B cell (primary cell): ENCODE measurements at regions not wholly inside any gene's neighbourhood (a gene's known extent, or its start where the extent isn't known, plus 50 kb on each side); places are given as distances from the start of the nearest gene placed in this dataset.

Experiments used
- ATAC-seq: fragments of 200-7000 bp; cut with Tn5 transposase; one replicate; pipeline ENCODE4 v1.10.0; 2021; ENCODE audit warnings: low read depth, mild to moderate bottlenecking, moderate number of reproducible peaks, moderate library complexity
- CTCF ChIA-PET: fragments of 350-600 bp; sonication (Branson Sonifier 250); formaldehyde crosslinking; loops from one replicate; lab custom pipeline; 2021; ENCODE audit warnings: antibody characterized with exemption, inconsistent platforms; lab: Charles Lee
- POLR2A ChIA-PET: fragments of 350-600 bp; sonication (Branson Sonifier 250); formaldehyde crosslinking; loops from one replicate; lab custom pipeline; 2021; ENCODE audit warnings: antibody characterized with exemption; lab: Charles Lee
- DNase-seq: peaks from one replicate; pipeline ENCODE4 v3.0.0; 2013
- H2AFZ ChIP-seq: 2 replicates; pipeline ENCODE4 v1.6.1; 2012; ENCODE audit warnings: mild to moderate bottlenecking, low read depth, low read length; ENCODE audit not compliant: insufficient read depth, poor library complexity, severe bottlenecking
- H3K27ac ChIP-seq, 2 donors: 1 replicate in 1 of 2; 2 replicates in 1 of 2; pipeline ENCODE4 v1.5.1; 2012 to 2013; ENCODE audit warnings: low read length in 2 of 2, mild to moderate bottlenecking in 2 of 2, moderate library complexity in 1 of 2
- H3K27me3 ChIP-seq, 4 experiments: fragments of 200-600 bp in 1 of 4; sonication (generic) in 1 of 4; replicated peaks in 1 of 4; 1 replicate in 2 of 4; 2 replicates in 2 of 4; pipeline versions ENCODE4 v1.6.1 to v1.7.0; 2013 to 2016; ENCODE audit warnings: low read length in 3 of 4, mild to moderate bottlenecking in 2 of 4, mixed read lengths in 1 of 4, moderate library complexity in 1 of 4; ENCODE audit not compliant: insufficient read depth in 4 of 4, control insufficient read depth in 3 of 4; ENCODE audit errors: control extremely low read depth in 1 of 4
- H3K36me3 ChIP-seq, 2 experiments: replicated peaks in 1 of 2; 1 replicate in 1 of 2; 2 replicates in 1 of 2; pipeline versions ENCODE4 v1.6.1 to v1.7.1; 2013; ENCODE audit warnings: low read length in 1 of 2; ENCODE audit not compliant: insufficient read depth in 2 of 2, control insufficient read depth in 1 of 2; ENCODE audit errors: control extremely low read depth in 1 of 2, extremely low read depth in 1 of 2
- H3K4me1 ChIP-seq, 2 donors: fragments of 200-600 bp in 1 of 2; sonication (generic) in 1 of 2; 1 replicate in 1 of 2; 2 replicates in 1 of 2; pipeline versions ENCODE4 v1.5.1 to v1.6.1; 2013 to 2017; ENCODE audit warnings: low read length in 2 of 2; ENCODE audit not compliant: control insufficient read depth in 2 of 2, insufficient read depth in 2 of 2
- H3K4me2 ChIP-seq: replicated peaks from 2 replicates; pipeline ENCODE3; 2012; ENCODE audit warnings: mild to moderate bottlenecking, low read depth, low read length; ENCODE audit not compliant: poor library complexity, severe bottlenecking
- H3K4me3 ChIP-seq, 5 experiments: fragments of 200-600 bp in 1 of 5; sonication (generic) in 1 of 5; 1 replicate in 3 of 5; 2 replicates in 2 of 5; pipeline versions ENCODE4 v1.5.1 to v1.7.0; 2011 to 2016; ENCODE audit warnings: low read length in 4 of 5, mild to moderate bottlenecking in 4 of 5, low read depth in 2 of 5, control low read depth in 1 of 5, moderate library complexity in 1 of 5; ENCODE audit not compliant: insufficient read depth in 1 of 5; ENCODE audit errors: control extremely low read depth in 1 of 5, extremely low read depth in 1 of 5
- H3K79me2 ChIP-seq: fragments of 200-600 bp; sonication (generic); one replicate; pipeline ENCODE4 v1.6.0; 2016; ENCODE audit warnings: low read length; ENCODE audit not compliant: control insufficient read depth, insufficient read depth
- H3K9ac ChIP-seq: fragments of 200-600 bp; sonication (generic); 2 replicates; pipeline ENCODE4 v1.6.1; 2017; ENCODE audit warnings: mild to moderate bottlenecking, low read length, moderate library complexity
- H3K9me3 ChIP-seq, 3 donors: one replicate each; pipeline versions ENCODE4 v1.6.1 to v1.7.1; 2013; ENCODE audit warnings: low read length in 2 of 3; ENCODE audit not compliant: control insufficient read depth in 2 of 3, insufficient read depth in 1 of 3; ENCODE audit errors: control extremely low read depth in 1 of 3
- H4K20me1 ChIP-seq: 2 replicates; pipeline ENCODE4 v1.6.0; 2012; ENCODE audit warnings: mild to moderate bottlenecking, low read length; ENCODE audit not compliant: insufficient read depth, control insufficient read depth, poor library complexity, severe bottlenecking
- H3K27ac Mint-ChIP-seq: one replicate; pipeline ENCODE4 v1.8.0; 2021; ENCODE audit warnings: mixed read lengths
- H3K27me3 Mint-ChIP-seq: one replicate; pipeline ENCODE4 v1.8.0; 2021; ENCODE audit warnings: mixed read lengths
- H3K4me1 Mint-ChIP-seq: one replicate; pipeline ENCODE4 v1.8.0; 2021; ENCODE audit warnings: mixed read lengths
- H3K4me3 Mint-ChIP-seq: one replicate; pipeline ENCODE4 v1.8.0; 2021; ENCODE audit warnings: mixed read lengths
- H3K9me3 Mint-ChIP-seq: one replicate; pipeline ENCODE4 v1.8.0; 2022; ENCODE audit warnings: mixed read lengths; ENCODE audit not compliant: insufficient read depth
- CTCF ChIP-seq: fragments of 200-600 bp; IDR thresholded peaks from one replicate; pipeline ENCODE4 v1.8.0; 2022; ENCODE audit warnings: antibody characterized with exemption, mild to moderate bottlenecking
- EZH2 ChIP-seq: IDR thresholded peaks from 2 replicates; pipeline ENCODE4 v1.6.1; 2012; ENCODE audit warnings: borderline replicate concordance, low read depth, mild to moderate bottlenecking, moderate library complexity, low read length; ENCODE audit not compliant: insufficient read depth, poor library complexity, severe bottlenecking
- WGBS: methylation state at CpG from one replicate; pipeline ENCODE4 v1.1.5; 2013; ENCODE audit warnings: missing lambda C conversion rate; ENCODE audit not compliant: insufficient coverage; 5-methylcytosine and 5-hydroxymethylcytosine counted together
- intact Hi-C: fragments of 100-400 bp; cut with micrococcal nuclease; formaldehyde crosslinking; loops from one replicate; pipeline ENCODE4 v1.10.0; 2022

DNA sequence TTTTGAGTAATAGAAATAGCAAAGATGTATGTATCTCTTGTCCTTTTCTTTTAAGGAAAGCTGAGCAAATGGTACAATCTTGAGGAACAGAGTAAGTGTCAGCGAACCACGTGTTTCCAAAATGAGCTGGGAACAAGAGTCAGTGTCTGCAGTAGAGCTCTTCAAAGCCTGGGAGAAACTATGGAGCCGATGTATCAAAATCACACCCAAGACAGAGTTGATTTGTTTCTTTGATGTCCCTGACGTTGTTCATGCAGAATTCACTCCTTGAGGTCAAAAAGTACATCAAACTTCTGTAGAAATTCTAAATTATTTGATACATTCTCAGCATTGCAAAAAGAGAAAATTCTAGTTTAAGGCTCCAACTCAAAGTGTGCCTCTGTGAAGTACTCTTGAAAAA lies 216.5 kb downstream of the SKIDA1 start:
- Histone ChIP-seq H3K4me3 (no peak overlapping the region), H3K27me3 (no peaks in the 10 kb centered on the region), H3K36me3 (no peaks in the 10 kb centered on the region), H3K4me1 (no peaks in the 10 kb centered on the region), H3K9ac (no peak overlapping the region), H3K79me2 (no peaks in the 10 kb centered on the region), H3K9me3 (no peaks in the 10 kb centered on the region), H4K20me1 (no peaks in the 10 kb centered on the region), H3K27ac (no peak overlapping the region), H3K4me2 (no peak overlapping the region), H2AFZ (no peak overlapping the region)
- ATAC-seq (no peak), DNase-seq (no peak)
- 100% methylated on average over 2 of the region's 4 CpGs for WGBS
- H3K27ac Mint-ChIP-seq, result no peak overlapping the region
- H3K9me3 Mint-ChIP-seq, result no peaks in the 10 kb centered on the region
- ChIA-PET POLR2A (no interaction called here), CTCF (no interaction called here)
- no peak for TF ChIP-seq EZH2
- H3K4me3 Mint-ChIP-seq, result no peak overlapping the region
- H3K4me1 Mint-ChIP-seq, result no peaks in the 10 kb centered on the region
- no peaks in the 10 kb centered on the region for H3K27me3 Mint-ChIP-seq
- intact Hi-C loops, result no loop called here

GRCh38 chr10:21308018-21308417 lies 217.5 kb downstream of the SKIDA1 start:
- H3K9me3 Mint-ChIP-seq, result no peaks in the 10 kb centered on the region
- intact Hi-C loops, result no loop called here
- Histone ChIP-seq H3K4me2 (no peak overlapping the region), H2AFZ (no peak overlapping the region), H3K27me3 (no peaks in the 10 kb centered on the region), H3K9me3 (no peaks in the 10 kb centered on the region), H3K4me3 (no peak overlapping the region), H3K79me2 (no peaks in the 10 kb centered on the region), H3K9ac (no peak overlapping the region), H3K4me1 (no peaks in the 10 kb centered on the region), H3K27ac (no peak overlapping the region), H4K20me1 (no peaks in the 10 kb centered on the region), H3K36me3 (no peaks in the 10 kb centered on the region)
- ChIA-PET POLR2A (no interaction called here), CTCF (no interaction called here)
- no peak for DNase-seq
- no peak for TF ChIP-seq EZH2
- no peak for TF ChIP-seq CTCF
- no peak overlapping the region for H3K4me3 Mint-ChIP-seq
- no peaks in the 10 kb centered on the region for H3K27me3 Mint-ChIP-seq
- no peak for ATAC-seq
- H3K4me1 Mint-ChIP-seq, result no peaks in the 10 kb centered on the region
- no CpG with 5 or more reads among the region's 3 CpGs for WGBS
- H3K27ac Mint-ChIP-seq, result no peak overlapping the region
